NCI-H146 treated with DMSO at 0.1 percent for 48 hours (cell line): ENCODE measurements at regions not wholly inside any gene's neighbourhood (a gene's known extent, or its start where the extent isn't known, plus 50 kb on each side); places are given as distances from the start of the nearest gene placed in this dataset.

Source experiments
- DNase-seq: peaks from one replicate; lab custom pipeline; 2025; ENCODE audit not compliant: unreplicated experiment; lab: John Stamatoyannopoulos, UW

DNA sequence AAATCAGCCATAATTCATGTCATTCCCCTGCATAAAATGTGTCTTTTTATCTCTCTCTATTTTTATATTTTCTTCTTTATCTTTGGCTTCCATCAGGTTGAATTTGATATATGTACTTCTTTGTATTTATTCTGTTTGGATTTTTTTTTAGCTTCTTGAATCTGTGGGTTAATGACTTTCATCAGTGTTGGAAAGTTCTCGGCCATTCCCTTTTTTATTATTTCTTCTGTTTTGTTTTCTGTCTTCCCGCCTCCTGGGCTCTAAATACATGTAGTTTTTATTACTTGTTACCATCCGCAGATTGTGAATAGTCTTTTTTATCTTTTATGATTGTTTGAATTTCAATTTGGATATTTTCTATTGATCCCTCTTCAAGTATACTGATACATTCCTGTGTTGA is 637.5 kb downstream of the NPHP4 start:
- no peak for DNase-seq

- no peak for DNase-seq
These were observed 640.9 kb downstream of the NPHP4 start for GRCh38 chr1:5351366-5351765.

GRCh38 chr1:5349526-5349925 is 642.7 kb downstream of the NPHP4 start:
- DNase-seq: no peak

DNA sequence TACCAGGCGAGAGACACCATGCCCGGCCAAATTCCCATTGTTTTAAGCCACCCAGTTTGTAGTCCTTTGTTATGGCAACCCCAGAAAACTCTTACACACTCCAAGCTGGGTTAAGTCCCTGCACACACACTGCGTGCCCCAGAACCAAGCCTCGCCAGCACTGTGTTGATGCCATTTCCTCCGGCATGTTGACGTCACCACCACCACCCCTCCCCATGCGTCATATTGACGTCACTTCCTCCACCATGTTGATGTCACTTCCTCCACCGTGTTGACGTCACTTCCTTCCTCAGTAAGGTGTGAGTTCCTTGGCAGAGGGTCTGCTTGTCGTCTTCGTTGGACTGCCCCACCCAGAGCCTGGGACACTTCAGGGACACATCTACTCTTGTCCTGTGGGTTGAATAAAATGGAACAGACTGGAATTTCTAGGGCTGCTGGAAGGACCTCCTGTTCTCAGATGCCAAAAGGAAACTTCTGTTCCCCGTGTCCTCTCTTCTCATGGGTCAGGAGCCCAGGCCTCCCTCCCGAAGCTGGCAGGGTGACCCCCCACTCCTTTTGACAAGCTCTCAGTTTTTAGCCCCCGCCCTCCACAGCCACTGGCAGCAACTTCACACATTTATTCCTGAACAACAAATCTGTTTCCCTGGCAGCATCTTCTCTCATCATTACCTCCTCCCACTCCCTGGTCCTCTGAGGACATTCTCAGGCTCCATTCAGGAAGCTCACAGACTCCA is 643.3 kb downstream of the NPHP4 start:
- no peak for DNase-seq

- DNase-seq: no peak
These were observed 644.5 kb downstream of the NPHP4 start for GRCh38 chr1:5347726-5348125.

- no peak for DNase-seq
These were observed 646.7 kb downstream of the NPHP4 start for GRCh38 chr1:5345556-5345955.

DNA sequence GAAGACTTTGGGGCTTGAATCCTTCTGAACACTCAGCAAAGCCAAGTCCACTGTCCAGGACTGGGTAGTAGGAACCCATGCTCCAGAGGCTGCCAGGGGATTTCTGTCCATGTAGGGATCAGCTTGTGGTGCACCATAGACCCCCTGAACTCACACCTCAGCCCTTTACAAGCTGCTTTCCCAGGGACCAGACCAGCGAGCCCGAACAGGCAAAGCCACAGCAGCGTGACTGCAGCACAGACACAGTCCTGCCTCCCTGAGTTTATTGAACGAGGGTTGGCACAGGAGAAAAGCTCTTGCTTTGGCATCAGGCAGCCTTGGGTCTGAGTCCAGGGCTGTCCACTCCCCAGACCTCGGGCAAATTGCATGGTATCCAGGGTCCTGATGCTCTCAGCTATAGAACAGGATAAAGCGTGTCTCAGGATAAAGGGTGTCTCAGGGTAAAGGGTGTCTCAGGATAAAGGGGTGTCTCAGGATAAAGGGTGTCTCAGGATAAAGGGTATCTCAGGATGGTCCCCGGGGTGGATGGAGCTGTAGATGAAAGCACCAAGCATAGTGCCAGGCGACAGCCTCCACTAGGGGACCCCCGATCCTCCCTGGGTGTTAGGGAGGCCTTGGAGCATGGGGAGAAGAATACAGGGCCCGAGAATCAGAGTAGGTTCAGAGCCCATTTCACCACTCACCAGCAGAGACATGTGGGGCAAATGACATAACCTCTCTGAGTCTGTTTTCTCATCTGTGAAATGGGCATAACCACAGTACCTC is 648.8 kb downstream of the NPHP4 start:
- DNase-seq: no peak

- no peak for DNase-seq
These were observed 649.4 kb downstream of the NPHP4 start for GRCh38 chr1:5342830-5343229.

DNA sequence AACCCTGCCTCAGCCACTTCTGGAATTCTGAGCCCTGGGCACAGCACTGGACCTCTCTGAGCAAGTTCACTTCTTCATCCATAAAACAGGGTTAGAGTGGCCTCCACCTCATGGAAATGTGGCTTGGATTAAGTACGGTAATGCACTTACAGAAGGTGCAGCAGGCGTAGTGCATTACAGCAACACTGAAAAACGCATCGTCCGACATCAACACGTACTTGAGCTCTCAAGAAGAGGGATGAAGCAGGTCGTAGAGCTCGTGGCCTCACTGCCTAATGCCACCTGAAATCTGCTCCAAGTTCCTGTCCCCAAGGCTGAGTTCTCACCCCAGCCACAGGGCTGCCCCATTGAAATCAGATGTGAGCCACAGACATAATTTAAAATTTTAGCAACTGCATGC is 650.1 kb downstream of the NPHP4 start:
- DNase-seq: no peak

GRCh38 chr1:5341471-5341870 is 650.8 kb downstream of the NPHP4 start:
- DNase-seq: no peak

GRCh38 chr1:5340560-5341130 is 651.6 kb downstream of the NPHP4 start:
- DNase-seq: no peak

DNA sequence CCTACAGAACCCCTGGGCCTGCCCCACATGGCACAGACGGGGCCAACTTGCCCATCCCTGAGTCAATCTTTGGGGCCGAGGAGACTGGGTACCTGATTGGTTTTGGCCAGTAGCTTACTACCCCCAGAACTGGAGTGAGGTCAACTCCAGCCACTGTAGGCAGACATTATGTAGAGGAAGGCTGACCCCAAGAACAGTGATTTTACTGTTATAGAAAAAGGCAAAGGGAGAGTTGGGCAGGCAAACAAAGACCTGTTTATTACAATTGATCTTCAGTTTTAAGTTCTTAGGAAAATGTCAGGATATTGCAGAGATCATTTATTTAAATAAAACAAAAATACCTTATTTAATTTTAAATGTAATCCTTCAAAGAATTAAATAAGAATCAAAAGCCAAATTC is 653.8 kb downstream of the NPHP4 start:
- DNase-seq: no peak

GRCh38 chr1:5333291-5333690 is 658.9 kb downstream of the NPHP4 start:
- DNase-seq: no peak

GRCh38 chr1:5331101-5331500 is 661.1 kb downstream of the NPHP4 start:
- no peak for DNase-seq

DNA sequence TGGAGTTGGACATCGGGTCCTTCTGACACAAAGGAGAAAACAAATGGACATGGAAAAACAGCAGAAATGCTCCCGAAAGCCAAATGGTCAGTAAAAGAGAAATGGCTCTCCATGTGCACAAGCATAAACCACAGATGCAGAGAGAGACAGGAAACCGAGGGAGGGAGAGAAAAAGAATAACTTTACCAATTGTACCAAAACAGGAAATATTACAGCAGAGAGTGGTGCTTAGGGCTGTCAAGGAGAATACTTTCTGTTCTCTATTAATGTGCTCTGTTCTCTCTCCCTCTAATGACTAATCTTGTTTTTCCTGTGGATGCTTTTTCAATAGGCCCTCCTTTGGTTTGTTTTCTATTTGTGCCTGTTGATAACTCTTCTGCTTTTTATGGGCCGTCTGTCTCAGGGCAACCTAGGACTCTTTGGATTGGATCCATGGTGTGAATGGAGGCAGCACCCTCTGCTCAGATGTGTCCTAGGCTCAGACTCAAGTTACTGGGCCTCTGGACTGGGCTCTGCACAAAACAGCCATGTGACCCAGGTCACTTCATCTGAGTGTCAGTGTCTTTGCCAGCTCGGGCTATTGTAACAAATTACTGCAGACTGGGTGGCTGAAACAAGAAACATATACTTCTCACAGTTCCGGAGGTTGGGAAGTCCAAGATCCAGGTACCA is 663.0 kb downstream of the NPHP4 start:
- DNase-seq: no peak

DNA sequence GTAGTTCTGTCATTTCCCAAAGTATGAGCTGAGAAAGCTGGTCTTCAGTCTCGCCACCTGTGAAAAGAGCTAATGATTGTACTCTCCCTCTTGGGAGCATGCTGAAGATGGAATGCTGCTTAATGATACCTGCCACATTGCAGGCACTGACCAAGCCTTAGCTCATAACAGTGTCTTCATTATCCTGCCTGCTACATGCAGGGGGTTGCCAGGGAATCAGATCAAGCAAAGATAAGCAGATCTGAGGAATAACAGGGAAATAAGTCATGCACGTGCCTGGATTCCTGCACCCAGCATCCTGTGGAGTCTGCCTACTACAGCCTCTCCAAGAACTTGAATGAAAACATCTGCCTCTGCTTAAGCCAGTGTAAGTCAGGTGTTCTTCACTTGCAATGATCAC is 667.3 kb downstream of the NPHP4 start:
- DNase-seq: no peak

DNA sequence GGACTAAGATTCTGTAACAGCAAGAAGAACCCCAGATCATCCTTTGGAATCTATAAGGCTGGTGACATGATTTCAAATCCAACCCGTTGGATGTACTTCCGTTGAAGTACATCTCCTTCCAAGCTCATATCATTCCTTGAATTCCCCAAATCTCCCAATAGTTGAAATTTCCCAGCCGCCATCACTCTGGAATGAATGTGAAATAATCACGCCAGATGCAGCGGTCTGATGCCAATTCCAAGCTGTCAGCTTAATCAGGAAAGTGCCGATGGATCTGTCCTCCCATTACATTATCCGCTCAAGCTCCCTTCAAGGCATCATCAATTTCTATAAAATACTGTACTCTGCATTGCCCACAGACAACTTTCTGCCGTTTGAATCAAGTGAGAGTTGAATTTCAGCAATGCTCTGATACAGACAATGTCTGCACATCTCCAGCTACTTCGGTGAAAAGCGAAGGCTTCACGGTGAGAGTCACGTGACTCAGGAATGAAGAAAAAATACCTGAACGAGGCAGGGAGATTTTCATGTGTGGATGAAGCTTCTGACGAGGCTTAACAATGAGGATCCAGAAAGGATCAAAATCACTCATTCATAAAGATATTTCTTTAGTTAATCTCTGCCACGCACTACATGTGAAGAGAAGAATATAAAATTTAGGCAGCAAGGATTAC is 663.9 kb downstream of the AJAP1 start:
- no peak for DNase-seq

DNA sequence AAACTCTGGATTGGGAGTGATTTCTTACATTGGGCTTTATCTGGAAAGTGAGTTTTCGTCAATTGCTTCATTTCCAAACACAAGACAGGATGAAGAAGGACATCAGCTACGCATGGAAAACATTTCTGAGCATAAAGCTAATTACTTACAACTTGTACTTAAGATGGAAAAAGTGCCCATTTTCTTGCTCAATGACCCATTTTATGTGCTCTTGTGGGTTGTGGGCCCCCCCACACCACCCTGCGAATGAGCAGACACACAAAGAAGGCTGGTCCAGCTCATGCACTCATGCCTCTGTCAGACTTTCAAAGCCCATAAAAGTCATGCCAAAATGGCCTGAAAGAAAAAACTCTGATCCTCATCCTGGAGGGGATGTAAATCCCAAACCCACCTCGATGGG is 663.0 kb downstream of the AJAP1 start:
- DNase-seq: no peak

DNA sequence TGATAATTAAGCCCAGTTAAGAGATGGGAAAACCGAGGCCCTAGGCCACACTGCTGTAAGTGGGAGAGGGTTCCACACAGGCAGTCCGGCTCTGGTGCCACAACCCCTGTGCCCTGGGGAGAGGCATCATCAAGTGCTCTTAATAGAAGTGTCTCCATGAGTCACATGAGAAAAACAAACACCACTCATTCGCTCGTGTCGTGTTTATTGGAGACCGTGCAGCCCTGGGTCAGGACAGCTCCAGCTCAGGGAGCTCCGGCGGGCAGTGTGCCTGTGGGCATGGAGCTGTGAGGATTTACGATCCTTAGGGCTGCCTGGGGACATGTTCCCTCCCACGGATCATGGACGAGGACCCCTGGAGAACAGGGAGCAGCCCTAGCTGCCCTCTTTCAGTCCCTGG is 658.5 kb downstream of the AJAP1 start:
- DNase-seq: no peak

DNA sequence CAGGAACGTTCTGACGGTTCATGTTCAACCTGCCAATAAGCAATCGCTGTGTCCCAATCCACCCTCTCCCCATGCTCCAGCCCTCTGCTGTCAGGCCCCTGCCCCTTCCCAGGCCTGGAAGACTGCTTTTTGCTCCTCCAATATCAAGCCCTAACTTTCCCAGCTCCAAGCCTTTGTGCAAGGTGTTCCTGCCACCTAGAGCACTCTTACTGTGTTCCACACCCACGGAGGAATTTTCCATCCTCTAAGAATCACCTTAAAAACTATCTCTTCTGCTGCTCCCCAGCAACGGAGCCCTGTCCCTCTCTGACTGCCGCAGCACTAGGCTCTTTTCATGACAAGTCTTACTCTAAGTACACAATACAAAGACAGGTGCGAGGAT is 657.9 kb downstream of the AJAP1 start:
- DNase-seq: no peak

GRCh38 chr1:5311634-5312292 is 657.4 kb downstream of the AJAP1 start:
- no peak for DNase-seq
